ENCODE measurements at regions not wholly inside any gene's neighbourhood (a gene's known extent, or its start where the extent isn't known, plus 50 kb on each side); places are given as distances from the start of the nearest gene placed in this dataset.

DNA sequence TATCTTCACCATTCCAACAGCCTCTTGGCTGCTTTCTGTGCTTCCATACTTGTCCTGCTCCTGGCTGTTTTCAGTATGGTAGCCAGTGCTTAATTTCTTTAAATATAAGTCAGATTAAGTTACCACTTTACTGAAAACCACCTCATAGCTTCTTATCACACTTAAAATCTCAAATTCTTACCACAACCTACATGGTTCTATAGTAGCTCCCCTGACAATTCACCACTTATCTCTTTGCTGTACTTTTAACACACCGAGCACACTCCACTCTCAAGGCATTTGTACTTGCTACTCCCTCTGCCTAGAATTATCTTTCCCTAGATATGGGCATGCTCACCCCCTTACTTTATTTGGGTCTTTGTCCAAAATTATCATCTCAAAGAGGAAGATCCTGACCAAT lies 369.0 kb downstream of the TENT5A start (continued):
- TF ChIP-seq CBFB (IDR thresholded peaks at IDR 0.05; ENCODE audit: low read depth): no peak
- no peak for TF ChIP-seq PAX8 (IDR thresholded peaks at IDR 0.05)
- no peak for TF ChIP-seq SPI1 (IDR thresholded peaks at IDR 0.05; ENCODE audit: borderline replicate concordance, insufficient read depth, low read depth, low read length)
- TF ChIP-seq NKRF (conservative IDR thresholded peaks at IDR 0.05): no peak
- no peak for TF ChIP-seq SP1 (IDR thresholded peaks at IDR 0.05; ENCODE audit: low read depth, low read length)

- FAIRE-seq (no peak), DNase-seq (ENCODE audit: low read depth, low spot score) (no peak), ATAC-seq (no peak)
- H2AFZ ChIP-seq (ENCODE audit: control insufficient read depth, low read depth, low read length): no peak overlapping the region
- SMC1A ChIA-PET (ENCODE audit: uncharacterized antibody, unreplicated experiment): interaction anchor here (0.9 to 1.0 kb wide), 2 partner anchors 24 to 25 kb away, joined by 3 read pairs; no protein-coding TSS in a partner anchor
- CTCF ChIA-PET: no interaction called here
- no peaks in the 10 kb centered on the region for H3K36me3 ChIP-seq (ENCODE audit: control insufficient read depth in 2 of 2, insufficient read depth in 2 of 2, low read length in 1 of 2)
- RAD21 ChIA-PET (ENCODE audit: unreplicated experiment): no interaction called here
- WGBS (ENCODE audit: insufficient coverage, insufficient replicate concordance, low lambda C conversion rate, missing lambda C conversion rate): 22% methylated on average over 4 of the region's 4 CpGs
- H3K9ac ChIP-seq (ENCODE audit: control insufficient read depth, insufficient read depth, low read length): no peak overlapping the region
- H3K4me1 ChIP-seq (ENCODE audit: control insufficient read depth, insufficient read depth, low read length): no peaks in the 10 kb centered on the region
- TF ChIP-seq RUNX3 (IDR thresholded peaks at IDR 0.05; ENCODE audit: low read length) (no peak), TCF7 (IDR thresholded peaks at IDR 0.05; ENCODE audit: borderline replicate concordance) (no peak), PML (IDR thresholded peaks at IDR 0.05; ENCODE audit: low read length) (no peak), NFXL1 (IDR thresholded peaks at IDR 0.05; ENCODE audit: borderline replicate concordance) (no peak), RCOR1 (conservative IDR thresholded peaks at IDR 0.05; ENCODE audit: low read depth, low read length) (no peak)
- no peaks in the 10 kb centered on the region for H3K27me3 ChIP-seq (replicated peaks in 1 of 2; ENCODE audit: control insufficient read depth in 2 of 2, insufficient read depth in 2 of 2, low read length in 1 of 2)
- H4K20me1 ChIP-seq (ENCODE audit: control insufficient read depth, insufficient read depth): no peaks in the 10 kb centered on the region
- no peak overlapping the region for H3K27ac ChIP-seq (ENCODE audit: control insufficient read depth, insufficient read depth)
- POLR2A ChIA-PET: no interaction called here
- no peak overlapping the region for H3K4me2 ChIP-seq (ENCODE audit: control insufficient read depth, insufficient read depth)
- no peaks in the 10 kb centered on the region for H3K79me2 ChIP-seq (ENCODE audit: control insufficient read depth, insufficient read depth, low read length)
- no TSS peak for BruUV-seq (replicated peaks)
- in situ Hi-C loops (cut with MboI) (no loop called here), intact Hi-C loops (cut with micrococcal nuclease; ENCODE audit: unreplicated experiment) (no loop called here)
- no peak overlapping the region for H3K4me3 ChIP-seq
- no peaks in the 10 kb centered on the region for H3K9me3 ChIP-seq (replicated peaks; ENCODE audit: control insufficient read depth, insufficient read depth, low read length)
Measured at GRCh38 chr6:81382852-81383251, 369.6 kb downstream of the TENT5A start.
